ENCODE measurements at regions not wholly inside any gene's neighbourhood (a gene's known extent, or its start where the extent isn't known, plus 50 kb on each side); places are given as distances from the start of the nearest gene placed in this dataset.

DNA sequence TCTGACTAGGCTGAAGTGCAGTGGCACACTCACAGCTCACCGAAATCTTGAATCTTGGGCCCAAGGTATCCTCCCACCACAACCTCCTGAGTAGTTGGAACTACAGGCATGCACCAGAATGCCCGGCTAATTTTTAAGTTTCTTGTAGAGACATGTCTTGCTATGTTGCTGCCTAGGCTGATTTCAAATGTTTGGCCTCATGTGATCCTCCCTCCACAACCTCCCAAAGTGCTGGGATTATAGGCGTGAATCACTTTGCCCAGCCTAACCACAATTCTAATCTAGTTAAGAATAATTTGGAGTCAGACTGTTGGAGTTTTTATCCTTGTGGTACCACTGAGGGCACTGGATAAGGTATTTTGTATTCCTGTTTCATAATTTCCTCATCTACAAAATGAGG, 317.5 kb upstream of the AGA start:
- WGBS: 95% methylated on average over 3 of the region's 3 CpGs
- ATAC-seq: no peak
- intact Hi-C loops (cut with DNase I): no loop called here
- Histone ChIP-seq H3K4me1 (ENCODE audit: control insufficient read depth, insufficient read depth, low read length) (no peaks in the 10 kb centered on the region), H3K4me3 (ENCODE audit: low read length) (no peak overlapping the region), H3K27ac (ENCODE audit: low read length) (no peak overlapping the region), H3K27me3 (ENCODE audit: control insufficient read depth, insufficient read depth) (no peaks in the 10 kb centered on the region), H3K9me3 (ENCODE audit: control insufficient read depth, low read length) (no peaks in the 10 kb centered on the region)
- DNase-seq: no peak

DNA sequence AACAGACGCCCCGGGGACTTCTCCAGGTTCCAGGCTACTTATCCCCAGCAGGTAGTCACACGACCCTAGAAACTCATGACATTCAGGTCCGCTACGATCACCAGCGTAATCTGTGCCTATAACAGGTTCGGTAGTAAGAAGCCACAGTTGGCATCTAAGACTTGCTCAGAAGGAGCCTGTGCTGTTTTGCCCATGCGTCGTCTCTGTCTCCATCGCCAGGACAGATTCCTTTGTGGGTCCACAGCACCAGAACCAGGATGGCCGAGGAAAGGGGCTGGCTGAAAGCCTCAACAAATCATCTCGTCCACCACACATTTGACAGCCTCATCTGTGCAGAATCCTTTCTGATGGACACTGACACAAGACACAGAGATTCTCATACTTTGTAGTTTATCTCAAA, 319.5 kb upstream of the AGA start:
- DNase-seq (no peak), ATAC-seq (no peak)
- intact Hi-C loops (cut with DNase I): no loop called here
- WGBS: 88% methylated on average over 12 of the region's 12 CpGs
- Histone ChIP-seq H3K27ac (ENCODE audit: low read length) (no peak overlapping the region), H3K4me1 (ENCODE audit: control insufficient read depth, insufficient read depth, low read length) (no peaks in the 10 kb centered on the region), H3K27me3 (ENCODE audit: control insufficient read depth, insufficient read depth) (no peaks in the 10 kb centered on the region), H3K4me3 (ENCODE audit: low read length) (no peak overlapping the region), H3K9me3 (ENCODE audit: control insufficient read depth, low read length) (no peaks in the 10 kb centered on the region)

DNA sequence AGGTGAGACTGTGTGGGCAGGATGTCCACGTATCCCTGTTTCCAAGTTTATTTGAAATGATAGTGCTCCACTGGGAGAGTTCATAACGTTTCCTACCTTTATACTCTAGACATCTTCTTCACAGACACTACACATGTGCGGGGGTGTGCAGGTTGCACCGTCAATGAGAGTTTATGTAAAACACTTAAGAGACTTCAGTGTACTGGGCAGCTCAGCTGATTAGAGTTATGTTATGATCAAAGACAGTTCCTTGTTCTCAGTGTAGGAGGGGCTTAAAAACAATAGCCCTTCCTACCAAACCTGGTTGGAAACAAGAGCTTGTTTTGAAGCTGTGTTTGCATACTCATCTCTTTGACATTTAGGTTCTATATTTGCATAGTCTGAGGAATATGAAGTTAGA, 326.9 kb upstream of the AGA start:
- no peak overlapping the region for H3K4me3 ChIP-seq (ENCODE audit: low read length)
- no peak for ATAC-seq
- H3K9me3 ChIP-seq (ENCODE audit: control insufficient read depth, low read length): no peaks in the 10 kb centered on the region
- 68% methylated on average over 4 of the region's 4 CpGs for WGBS
- intact Hi-C loops (cut with DNase I): no loop called here
- DNase-seq: no peak
- H3K27ac ChIP-seq (ENCODE audit: low read length): no peak overlapping the region
- no peaks in the 10 kb centered on the region for H3K4me1 ChIP-seq (ENCODE audit: control insufficient read depth, insufficient read depth, low read length)
- H3K27me3 ChIP-seq (ENCODE audit: control insufficient read depth, insufficient read depth): no peaks in the 10 kb centered on the region

DNA sequence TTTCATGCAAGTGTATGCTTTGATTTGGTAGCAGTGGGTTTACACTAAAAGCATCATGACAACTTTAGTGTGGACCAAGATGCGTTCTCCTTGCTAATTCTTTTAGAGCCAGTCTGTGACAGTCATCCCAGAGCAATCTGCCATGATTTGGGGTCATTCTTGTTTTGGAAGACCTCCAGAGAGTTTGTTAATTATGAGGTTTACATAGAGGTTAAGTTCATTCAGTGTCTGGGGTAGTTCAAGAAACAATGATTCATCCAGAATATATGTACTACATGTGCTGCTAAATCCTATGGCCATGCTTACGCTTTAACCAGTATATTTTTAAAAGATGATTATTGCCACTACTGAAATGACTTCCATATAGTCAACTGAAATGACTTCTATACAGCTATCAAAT, 328.5 kb upstream of the AGA start:
- H3K27me3 ChIP-seq (ENCODE audit: control insufficient read depth, insufficient read depth): no peaks in the 10 kb centered on the region
- intact Hi-C loops (cut with DNase I): no loop called here
- WGBS: 83% methylated on average over 2 of the region's 2 CpGs

DNA sequence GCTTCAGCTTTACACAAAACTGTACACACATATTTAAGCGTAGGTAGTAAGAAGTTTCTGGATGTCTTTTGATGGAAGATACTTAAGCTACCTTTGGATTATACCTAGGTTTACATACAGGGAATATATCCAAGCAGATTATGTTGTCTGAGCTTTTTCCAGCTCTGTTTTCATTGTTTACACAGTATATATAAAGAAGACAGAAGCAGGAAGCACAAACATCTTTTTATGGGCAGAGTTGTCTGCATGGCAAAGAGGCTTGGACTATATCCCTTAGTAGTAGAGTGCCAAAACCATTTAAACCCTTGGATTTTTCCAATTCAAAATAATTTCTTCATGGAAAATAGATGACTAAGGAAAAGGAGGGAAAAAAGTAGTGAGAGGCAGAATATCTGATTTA, 329.4 kb upstream of the AGA start:
- Histone ChIP-seq H3K9me3 (ENCODE audit: control insufficient read depth, low read length) (no peaks in the 10 kb centered on the region), H3K4me3 (ENCODE audit: low read length) (no peak overlapping the region), H3K4me1 (ENCODE audit: control insufficient read depth, insufficient read depth, low read length) (no peaks in the 10 kb centered on the region), H3K27ac (ENCODE audit: low read length) (no peak overlapping the region), H3K27me3 (ENCODE audit: control insufficient read depth, insufficient read depth) (no peaks in the 10 kb centered on the region)
- ATAC-seq (no peak), DNase-seq (no peak)
- intact Hi-C loops (cut with DNase I): no loop called here
- WGBS: 93% methylated on average over 1 of the region's 1 CpG

More for the DNA sequence above, 328.5 kb upstream of the AGA start:
- DNase-seq (no peak), ATAC-seq (no peak)
- no peaks in the 10 kb centered on the region for H3K4me1 ChIP-seq (ENCODE audit: control insufficient read depth, insufficient read depth, low read length)
- no peaks in the 10 kb centered on the region for H3K9me3 ChIP-seq (ENCODE audit: control insufficient read depth, low read length)
- H3K4me3 ChIP-seq (ENCODE audit: low read length): no peak overlapping the region
- H3K27ac ChIP-seq (ENCODE audit: low read length): no peak overlapping the region

DNA sequence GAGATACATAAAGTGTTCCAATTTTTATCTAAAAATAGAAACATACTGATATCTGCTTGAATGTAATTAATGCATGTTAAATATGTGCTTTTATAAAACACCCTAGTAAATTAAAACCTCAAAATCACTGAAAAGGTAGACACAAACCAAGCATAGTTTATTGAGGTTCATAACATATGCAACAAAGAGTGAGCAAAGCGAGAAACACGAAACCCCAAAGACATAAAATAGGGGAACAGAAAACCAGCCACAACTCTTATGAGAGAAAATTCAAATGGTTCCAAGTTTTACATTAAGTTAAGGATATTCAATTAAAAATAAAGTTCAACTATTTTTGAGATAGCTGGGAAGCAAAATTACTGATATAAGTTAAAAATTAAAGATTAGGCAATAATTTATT, 336.4 kb upstream of the AGA start:
- 88% methylated on average over 2 of the region's 2 CpGs for WGBS
- intact Hi-C loops (cut with DNase I): no loop called here
- no peak for DNase-seq

DNA sequence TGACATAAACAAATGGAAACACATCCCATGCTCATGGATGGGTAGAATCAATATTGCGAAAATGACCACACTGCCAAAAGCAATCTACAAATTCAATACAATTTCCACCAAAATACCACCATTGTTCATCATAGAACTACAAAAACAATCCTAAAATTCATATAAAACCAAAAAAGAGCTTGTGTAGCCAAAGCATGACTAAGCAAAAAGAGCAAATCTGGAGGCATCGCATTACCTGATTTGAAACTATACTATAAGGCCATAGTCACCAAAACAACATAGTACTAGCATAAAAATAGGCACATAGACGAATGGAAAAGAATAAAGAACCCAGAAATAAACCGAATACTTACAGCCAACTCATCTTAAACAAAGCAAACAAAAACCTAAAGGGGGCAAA, 342.8 kb upstream of the AGA start:
- H3K4me1 ChIP-seq (ENCODE audit: control insufficient read depth, insufficient read depth, low read length): no peaks in the 10 kb centered on the region
- ATAC-seq (no peak), DNase-seq (no peak)
- no peaks in the 10 kb centered on the region for H3K27me3 ChIP-seq (ENCODE audit: control insufficient read depth, insufficient read depth)
- no peak overlapping the region for H3K4me3 ChIP-seq (ENCODE audit: low read length)
- intact Hi-C loops (cut with DNase I): loop anchor here in 1 of 4 donors (10.0 kb wide), 1 partner anchor 160 kb away; no protein-coding TSS in a partner anchor
- WGBS: 57% methylated on average over 4 of the region's 4 CpGs
- H3K27ac ChIP-seq (ENCODE audit: low read length): no peak overlapping the region
- no peaks in the 10 kb centered on the region for H3K9me3 ChIP-seq (ENCODE audit: control insufficient read depth, low read length)

More for the DNA sequence above, 336.4 kb upstream of the AGA start:
- no peak for ATAC-seq
- Histone ChIP-seq H3K27ac (ENCODE audit: low read length) (no peak overlapping the region), H3K4me3 (ENCODE audit: low read length) (no peak overlapping the region), H3K4me1 (ENCODE audit: control insufficient read depth, insufficient read depth, low read length) (no peaks in the 10 kb centered on the region), H3K27me3 (ENCODE audit: control insufficient read depth, insufficient read depth) (no peaks in the 10 kb centered on the region), H3K9me3 (ENCODE audit: control insufficient read depth, low read length) (no peaks in the 10 kb centered on the region)

DNA sequence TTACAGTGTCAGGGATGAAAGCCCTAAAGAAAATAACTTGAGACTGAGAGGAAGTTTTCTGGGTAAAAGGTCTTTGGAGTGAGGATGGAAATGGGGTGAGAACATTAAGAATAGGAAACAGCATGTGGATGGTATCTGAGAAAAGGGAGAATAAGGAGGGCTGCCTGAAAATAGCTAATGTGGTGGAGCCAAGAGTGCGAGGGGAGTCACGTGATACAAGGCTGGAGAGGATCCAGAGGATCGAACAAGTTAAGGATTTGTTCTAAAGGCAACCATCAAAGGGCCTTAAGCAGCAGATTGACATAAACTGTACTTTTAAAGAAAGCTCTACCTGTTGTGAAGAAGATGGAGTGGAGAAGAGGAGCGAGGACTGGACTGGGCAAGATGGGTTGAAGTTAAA, 347.4 kb upstream of the AGA start:
- DNase-seq (no peak), ATAC-seq (no peak)
- 75% methylated on average over 4 of the region's 4 CpGs for WGBS
- Histone ChIP-seq H3K27me3 (ENCODE audit: control insufficient read depth, insufficient read depth) (no peaks in the 10 kb centered on the region), H3K4me3 (ENCODE audit: low read length) (no peak overlapping the region), H3K4me1 (ENCODE audit: control insufficient read depth, insufficient read depth, low read length) (no peaks in the 10 kb centered on the region), H3K27ac (ENCODE audit: low read length) (no peak overlapping the region), H3K9me3 (ENCODE audit: control insufficient read depth, low read length) (no peaks in the 10 kb centered on the region)
- intact Hi-C loops (cut with DNase I): loop anchor here in 1 of 4 donors (10.0 kb wide), 2 partner anchors 155 to 1345 kb away; no protein-coding TSS in a partner anchor

DNA sequence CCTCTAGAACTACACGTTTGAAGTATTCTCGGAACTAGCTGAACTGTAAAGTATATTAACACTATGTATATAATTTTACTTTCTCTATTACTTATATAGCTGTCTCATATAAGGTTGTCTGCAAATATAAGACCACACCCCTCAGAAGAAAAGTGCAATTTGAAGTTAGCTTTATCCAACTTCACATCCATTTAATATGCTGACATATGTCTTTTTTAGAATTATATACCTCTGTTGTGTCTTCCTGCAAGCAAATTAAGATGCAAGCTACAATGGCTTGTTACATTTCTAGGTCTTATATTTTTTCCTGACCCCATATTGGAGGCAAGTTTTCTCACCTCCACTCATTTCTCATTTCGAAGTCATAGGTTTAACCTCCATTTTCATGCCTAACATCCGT, 349.0 kb upstream of the AGA start:
- no peak overlapping the region for H3K4me3 ChIP-seq (ENCODE audit: low read length)
- DNase-seq: no peak
- no peaks in the 10 kb centered on the region for H3K27me3 ChIP-seq (ENCODE audit: control insufficient read depth, insufficient read depth)
- H3K27ac ChIP-seq (ENCODE audit: low read length): no peak overlapping the region
- no peak for ATAC-seq
- H3K4me1 ChIP-seq (ENCODE audit: control insufficient read depth, insufficient read depth, low read length): no peaks in the 10 kb centered on the region
- intact Hi-C loops (cut with DNase I): loop anchor here in 1 of 4 donors (10.0 kb wide), 1 partner anchor 1344 kb away; no protein-coding TSS in a partner anchor
- no peaks in the 10 kb centered on the region for H3K9me3 ChIP-seq (ENCODE audit: control insufficient read depth, low read length)
- WGBS: 70% methylated on average over 4 of the region's 4 CpGs

DNA sequence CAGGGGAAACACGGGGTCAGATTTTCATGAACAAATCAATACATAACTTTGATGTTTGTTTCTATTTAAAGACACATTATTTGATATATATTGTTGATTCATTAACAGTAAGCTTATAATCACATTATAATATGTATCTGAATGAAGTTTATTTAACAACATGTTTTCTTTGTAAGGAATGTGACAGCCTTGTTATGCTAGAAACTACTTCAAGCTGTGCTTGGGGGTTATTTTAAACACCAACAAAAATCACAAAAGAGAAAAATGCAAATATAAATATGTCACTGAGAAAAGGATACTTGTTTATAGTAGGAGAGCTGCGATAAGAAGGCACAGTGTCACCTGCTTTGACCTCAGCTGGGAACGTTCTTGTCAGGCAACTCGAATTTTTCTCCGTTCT, 354.6 kb upstream of the AGA start:
- WGBS: 43% methylated on average over 5 of the region's 5 CpGs
- ATAC-seq: no peak

DNA sequence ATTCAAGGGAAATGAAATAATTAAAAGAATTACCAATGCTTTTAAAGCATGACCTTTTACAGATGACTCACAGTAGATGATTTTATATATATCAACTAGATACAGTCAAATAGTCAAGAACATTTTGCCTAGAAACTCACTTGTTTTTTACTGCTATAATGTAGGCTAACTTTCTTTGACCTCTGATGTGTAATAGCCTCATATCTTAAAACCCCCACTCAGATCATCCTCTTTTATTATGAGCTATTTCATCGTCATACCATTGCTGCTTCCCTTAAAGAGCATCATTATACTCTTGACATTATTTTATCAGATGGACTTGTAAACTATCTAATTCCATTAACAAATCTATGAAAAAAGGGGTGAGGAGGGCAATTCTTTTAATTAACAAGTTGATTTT, 355.9 kb upstream of the AGA start:
- no peak for ATAC-seq
- DNase-seq: no peak
- Histone ChIP-seq H3K27ac (ENCODE audit: low read length) (no peak overlapping the region), H3K4me1 (ENCODE audit: control insufficient read depth, insufficient read depth, low read length) (no peaks in the 10 kb centered on the region), H3K27me3 (ENCODE audit: control insufficient read depth, insufficient read depth) (no peaks in the 10 kb centered on the region), H3K4me3 (ENCODE audit: low read length) (no peak overlapping the region), H3K9me3 (ENCODE audit: control insufficient read depth, low read length) (no peaks in the 10 kb centered on the region)
- 0% methylated on average over 1 of the region's 1 CpG for WGBS
- intact Hi-C loops (cut with DNase I): loop anchor here in 1 of 4 donors (10.0 kb wide), 1 partner anchor 1337 kb away; no protein-coding TSS in a partner anchor

More for the DNA sequence above, 354.6 kb upstream of the AGA start:
- Histone ChIP-seq H3K27me3 (ENCODE audit: control insufficient read depth, insufficient read depth) (no peaks in the 10 kb centered on the region), H3K4me3 (ENCODE audit: low read length) (no peak overlapping the region), H3K4me1 (ENCODE audit: control insufficient read depth, insufficient read depth, low read length) (no peaks in the 10 kb centered on the region), H3K9me3 (ENCODE audit: control insufficient read depth, low read length) (no peaks in the 10 kb centered on the region), H3K27ac (ENCODE audit: low read length) (no peak overlapping the region)
- DNase-seq: no peak
- intact Hi-C loops (cut with DNase I): loop anchor here in 1 of 4 donors (10.0 kb wide), 1 partner anchor 1338 kb away; no protein-coding TSS in a partner anchor

DNA sequence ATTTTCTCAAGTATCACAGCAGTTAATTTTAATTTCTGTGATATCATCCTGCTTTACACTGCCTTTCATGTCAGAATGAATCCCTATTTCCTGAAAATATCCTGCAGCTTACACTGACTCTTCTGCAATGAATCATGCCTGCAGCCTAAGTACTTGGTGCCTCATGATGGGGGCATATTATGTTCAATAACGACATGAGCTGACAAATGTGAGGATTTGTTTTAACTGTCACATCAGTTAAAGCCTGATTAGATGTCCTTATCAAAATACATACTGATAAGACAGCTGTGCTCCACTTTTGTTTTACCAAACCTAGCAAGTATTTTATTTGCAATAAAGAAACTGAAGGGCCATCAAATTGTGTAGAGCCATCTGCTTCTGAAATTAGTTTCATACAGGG, 359.9 kb upstream of the AGA start:
- no peaks in the 10 kb centered on the region for H3K9me3 ChIP-seq (ENCODE audit: control insufficient read depth, low read length)
- intact Hi-C loops (cut with DNase I): no loop called here

More for the DNA sequence above, 359.9 kb upstream of the AGA start:
- DNase-seq (no peak), ATAC-seq (no peak)
- WGBS: 20% methylated on average over 1 of the region's 1 CpG
- H3K4me1 ChIP-seq (ENCODE audit: control insufficient read depth, insufficient read depth, low read length): no peaks in the 10 kb centered on the region
- H3K4me3 ChIP-seq (ENCODE audit: low read length): no peak overlapping the region
- H3K27me3 ChIP-seq (ENCODE audit: control insufficient read depth, insufficient read depth): no peaks in the 10 kb centered on the region
- H3K27ac ChIP-seq (ENCODE audit: low read length): no peak overlapping the region
